ENCODE measurements at regions not wholly inside any gene's neighbourhood (a gene's known extent, or its start where the extent isn't known, plus 50 kb on each side); places are given as distances from the start of the nearest gene placed in this dataset.
"Not testable (repeated sequence)": the region's sequence is repeated elsewhere in the genome, so short reads cannot be mapped to it uniquely, and the experiment has no call there.

GRCh38 chr5:74400067-74400466 is 240.5 kb downstream of the ENC1 start:
- no peak for DNase-seq

GRCh38 chr5:74396913-74397622 is 243.5 kb downstream of the ENC1 start:
- DNase-seq = peak; percentile 46 to 64

DNA sequence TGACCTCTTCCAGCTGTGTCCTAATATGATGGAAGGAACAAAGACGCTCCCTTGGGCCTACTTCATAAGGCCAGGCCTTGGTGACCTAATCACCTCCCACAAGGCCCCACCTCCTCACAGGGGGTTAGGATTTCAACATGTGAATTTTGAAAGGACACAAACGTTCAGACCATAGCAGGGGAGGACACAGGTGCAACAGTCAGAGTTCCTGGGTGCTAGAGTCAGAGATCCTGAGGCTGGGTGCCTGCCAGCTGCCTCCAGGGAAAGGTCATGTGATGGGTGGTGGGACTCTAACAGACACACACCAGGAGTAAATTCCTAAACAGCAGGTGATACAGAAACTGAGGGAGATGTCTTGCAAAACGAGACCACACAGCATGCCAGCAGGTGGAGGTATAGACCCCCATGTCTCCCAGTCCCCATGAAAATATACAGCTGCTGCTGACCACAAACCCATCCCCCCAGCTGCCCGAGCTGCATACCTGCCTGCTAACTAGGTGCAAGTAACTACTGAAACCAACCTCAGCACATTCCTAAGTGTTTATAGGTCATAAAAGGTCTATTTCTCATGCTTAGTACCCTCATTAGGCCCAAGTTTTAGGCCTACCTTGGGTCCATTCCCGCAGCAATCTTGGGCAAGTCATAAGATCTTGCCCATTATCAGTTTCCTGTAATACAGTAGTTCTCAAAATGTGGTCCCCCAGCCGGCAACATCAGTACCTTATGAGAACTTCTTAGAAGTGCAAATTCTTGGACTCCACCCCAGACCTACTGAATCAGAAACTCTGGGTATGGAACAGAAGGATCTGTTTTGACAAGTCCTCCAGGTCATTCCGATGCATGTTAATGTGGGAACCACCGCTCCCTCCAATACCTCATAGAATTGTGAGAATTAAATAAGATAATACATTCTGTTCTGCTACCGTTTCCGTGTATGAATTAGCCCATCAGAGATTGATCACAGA is 245.3 kb downstream of the ENC1 start:
- DNase-seq = peak; percentile 70 to 78

DNA sequence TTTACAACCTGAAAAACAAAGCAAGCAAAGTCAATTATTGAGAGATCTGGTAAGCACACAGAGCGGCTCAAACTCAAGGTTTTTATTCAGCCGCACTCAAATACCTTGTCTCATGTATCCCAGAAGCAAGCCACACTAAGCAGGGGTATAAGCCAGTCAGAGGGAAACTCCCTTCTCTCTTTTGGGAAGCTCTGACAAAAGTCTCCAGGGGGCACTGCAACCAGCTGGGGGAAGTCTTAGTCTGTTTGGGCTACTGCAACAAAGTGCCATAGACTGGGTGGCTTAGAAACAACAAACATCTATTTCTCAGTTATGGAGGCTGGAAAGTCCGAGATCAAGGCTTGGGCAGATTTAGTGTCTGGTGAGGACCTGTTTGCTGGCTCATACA is 246.0 kb downstream of the ENC1 start:
- peak; percentile 32 to 50 for DNase-seq

DNA sequence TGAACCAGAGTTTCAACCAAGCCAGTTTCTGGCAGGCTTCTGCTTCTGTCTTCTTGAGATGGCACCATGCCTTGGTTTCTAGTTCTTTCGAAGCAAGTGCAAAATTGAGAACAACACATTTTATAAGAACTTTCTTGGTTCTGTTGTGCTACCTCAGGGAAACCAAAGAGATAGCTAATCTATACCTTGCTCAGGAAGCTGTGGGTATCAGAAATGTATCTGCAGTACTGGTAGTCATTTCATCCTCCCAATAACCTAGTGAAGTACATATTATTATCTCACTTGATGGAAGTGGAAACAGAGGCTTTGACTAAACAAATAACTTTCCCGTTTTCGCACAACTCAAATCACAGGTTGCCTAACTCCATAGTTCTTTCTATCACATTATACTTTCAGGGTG is 246.6 kb downstream of the ENC1 start:
- DNase-seq = no peak

DNA sequence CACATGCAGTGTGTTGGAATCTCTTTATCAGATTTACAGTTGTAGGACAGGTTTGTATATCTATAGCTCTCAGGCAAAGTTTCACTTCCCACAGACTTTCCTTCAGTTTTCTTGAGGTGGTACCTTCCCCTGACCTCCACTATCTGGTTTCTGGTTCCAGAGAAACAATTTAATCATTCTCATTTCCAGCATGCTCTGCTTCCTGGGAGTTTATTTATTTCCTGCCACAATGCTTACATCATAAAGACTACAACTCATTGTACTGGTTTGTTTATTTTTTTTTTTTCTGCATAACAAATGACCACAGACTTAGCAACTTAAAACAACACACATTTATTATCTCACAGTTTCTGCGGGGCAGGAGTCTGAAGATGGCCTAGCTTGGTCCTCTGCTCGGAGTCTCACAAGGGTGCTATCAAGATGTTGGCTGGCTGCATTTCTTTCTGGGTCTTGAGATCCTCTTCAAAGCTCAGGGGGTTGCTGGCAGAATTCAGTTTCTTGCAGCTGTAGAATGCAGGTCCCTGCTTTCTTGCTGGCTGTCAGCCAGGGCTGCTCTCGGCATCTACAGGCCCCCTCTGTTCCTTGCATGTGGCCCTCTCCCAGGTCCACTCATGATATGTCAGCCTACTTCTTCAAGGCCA is 247.7 kb downstream of the ENC1 start:
- DNase-seq = no peak

DNA sequence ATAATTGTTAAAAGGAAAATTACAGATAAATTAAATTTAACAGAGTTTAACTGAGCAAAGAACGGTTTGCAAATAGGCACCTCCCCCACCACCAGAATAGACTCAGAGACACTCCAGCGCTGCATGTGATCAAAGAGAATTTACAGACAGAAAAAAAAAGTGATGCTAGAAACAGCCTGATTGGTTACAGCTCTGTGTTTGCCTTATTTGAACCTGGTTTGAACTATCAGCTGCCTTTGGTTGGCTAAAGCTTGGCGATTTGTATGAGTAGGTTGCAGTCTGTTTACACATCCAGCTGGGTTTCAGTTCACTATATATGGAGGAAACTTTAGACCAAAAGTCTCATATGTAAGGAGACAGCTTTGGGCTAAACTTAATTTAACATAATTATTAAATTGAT is 249.1 kb downstream of the ENC1 start:
- DNase-seq = peak in 1 of 2 experiments; percentile 39

- DNase-seq = no peak
Observed at GRCh38 chr5:74390822-74391221, 249.7 kb downstream of the ENC1 start.

- DNase-seq = no peak
Observed at GRCh38 chr5:74390306-74390637, 250.3 kb downstream of the ENC1 start.

DNA sequence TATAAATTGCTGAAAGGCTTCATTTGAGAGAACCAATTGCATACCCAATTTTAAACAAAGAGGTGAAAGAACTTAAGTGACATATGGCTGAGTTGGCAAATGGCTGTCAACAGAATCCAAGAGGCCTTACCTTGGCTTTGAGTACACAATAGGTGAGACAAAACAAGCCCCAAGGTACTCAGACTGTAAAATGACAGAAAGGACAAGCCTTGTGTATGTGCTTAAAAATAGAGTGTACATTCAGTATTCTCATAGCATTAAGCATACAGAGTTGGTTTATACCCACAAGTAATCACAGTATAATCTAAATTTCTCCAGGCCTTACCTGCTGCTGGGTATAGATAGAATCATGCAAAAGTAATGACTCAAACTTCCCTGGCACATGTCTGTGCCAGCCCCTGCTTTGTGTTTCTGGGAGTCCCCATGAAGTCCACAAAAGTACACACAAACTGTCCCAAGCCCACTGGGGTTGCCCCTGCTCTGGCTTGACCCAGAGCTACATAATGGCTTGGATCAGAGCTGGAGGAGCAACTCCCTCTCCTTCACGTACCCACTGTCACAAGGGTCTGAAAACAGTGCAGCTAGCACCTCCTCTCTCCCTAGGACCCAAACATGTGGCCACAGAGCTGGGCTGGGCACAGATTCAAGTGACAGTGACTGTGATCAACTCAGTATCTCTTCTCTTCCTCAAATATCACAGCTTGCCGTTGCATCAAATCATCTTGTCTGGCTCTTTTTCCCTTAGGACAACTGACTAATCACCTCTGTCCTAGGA is 250.8 kb downstream of the ENC1 start:
- no peak for DNase-seq

DNA sequence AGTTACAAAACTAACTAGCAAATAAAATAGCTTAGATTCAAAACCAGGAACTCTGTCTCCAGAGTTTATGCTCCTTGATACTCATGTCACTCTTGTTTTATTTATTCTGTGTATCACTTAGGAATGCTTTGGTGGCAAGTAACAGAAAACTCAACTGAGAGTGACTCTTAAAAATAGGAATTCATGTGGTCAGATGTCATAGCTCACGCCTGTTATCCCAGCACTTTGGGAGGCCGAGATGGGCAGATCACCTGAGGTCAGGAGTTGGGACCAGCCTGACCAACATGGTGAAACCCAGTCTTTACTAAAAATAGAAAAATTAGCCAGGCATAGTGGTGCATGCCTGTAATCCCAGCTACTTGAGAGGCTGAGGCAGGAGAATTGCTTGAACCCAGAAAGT is 252.1 kb downstream of the ENC1 start:
- DNase-seq = not testable (repeated sequence)

- no peak for DNase-seq
Observed at GRCh38 chr5:74386571-74387334, 253.8 kb downstream of the ENC1 start.

DNA sequence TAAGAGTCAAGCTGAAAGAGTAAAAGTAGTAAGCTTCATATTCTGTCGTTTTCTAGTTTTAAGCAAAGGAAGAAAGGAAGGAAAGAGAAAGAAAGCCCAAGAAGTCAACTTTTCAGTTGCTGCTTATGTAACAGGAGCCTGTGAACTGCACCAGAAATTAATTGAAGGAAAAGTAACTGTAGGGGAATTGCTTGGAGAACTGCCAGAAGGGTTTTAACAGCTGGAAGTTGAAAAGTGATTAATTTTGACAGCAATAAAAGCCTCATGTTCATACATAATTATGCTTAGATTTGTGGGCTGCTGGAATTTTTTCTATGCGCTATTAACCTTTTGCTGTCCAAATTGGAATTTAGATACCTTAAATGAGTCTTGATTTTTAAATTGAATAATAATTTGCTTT is 255.7 kb downstream of the ENC1 start:
- DNase-seq = no peak

DNA sequence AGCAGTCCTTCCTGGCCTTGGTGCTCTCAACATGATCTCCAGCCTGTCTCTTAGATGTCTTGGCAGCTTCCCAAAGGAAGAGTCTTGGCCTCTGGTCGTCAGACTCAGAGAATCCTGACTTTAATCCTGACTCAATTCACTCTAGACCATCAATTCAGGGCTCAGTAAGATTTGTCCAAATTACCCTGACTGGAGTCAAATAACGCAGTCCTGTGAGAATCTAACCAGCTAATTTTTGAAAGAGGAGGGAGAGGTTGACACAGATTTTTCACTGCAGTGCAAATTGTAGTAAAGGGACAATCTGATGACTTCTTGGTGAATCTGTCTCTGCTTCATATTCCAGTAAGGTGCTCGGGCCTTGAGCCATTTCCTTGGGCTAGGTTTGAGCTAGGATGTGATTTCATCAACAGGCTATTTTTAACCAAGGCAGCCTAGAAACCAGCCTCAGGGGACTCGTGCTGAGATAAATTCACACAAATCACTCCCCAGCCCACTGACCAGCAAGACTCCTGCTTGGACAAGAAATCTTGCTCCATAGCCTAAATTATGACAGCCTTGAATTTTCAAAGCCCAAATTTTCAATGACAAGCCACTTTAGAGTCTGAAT is 257.4 kb downstream of the ENC1 start:
- DNase-seq = no peak

GRCh38 chr5:74382123-74382855 is 258.2 kb downstream of the ENC1 start:
- DNase-seq = no peak

- no peak for DNase-seq
Observed at GRCh38 chr5:74380193-74380592, 260.3 kb downstream of the ENC1 start.

DNA sequence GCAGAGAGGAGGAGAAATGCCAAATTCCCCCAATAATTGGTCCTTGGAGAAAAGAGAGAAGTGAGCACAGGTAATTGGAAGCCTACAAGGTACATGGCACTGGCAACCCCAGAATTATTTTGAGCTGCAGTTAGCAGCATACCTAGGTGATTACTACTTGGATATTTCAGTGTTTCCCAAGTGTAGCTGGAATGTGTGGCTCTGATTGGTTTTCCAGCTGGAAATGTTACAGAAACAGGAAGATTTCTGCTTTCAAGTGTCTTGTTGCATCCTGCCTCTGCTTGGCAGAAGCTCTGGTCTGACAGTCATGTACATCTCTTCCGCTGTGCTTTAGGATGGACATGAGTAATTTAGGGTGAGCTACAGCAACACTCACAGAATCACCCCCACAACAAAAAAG is 262.1 kb downstream of the ENC1 start:
- DNase-seq = no peak

DNA sequence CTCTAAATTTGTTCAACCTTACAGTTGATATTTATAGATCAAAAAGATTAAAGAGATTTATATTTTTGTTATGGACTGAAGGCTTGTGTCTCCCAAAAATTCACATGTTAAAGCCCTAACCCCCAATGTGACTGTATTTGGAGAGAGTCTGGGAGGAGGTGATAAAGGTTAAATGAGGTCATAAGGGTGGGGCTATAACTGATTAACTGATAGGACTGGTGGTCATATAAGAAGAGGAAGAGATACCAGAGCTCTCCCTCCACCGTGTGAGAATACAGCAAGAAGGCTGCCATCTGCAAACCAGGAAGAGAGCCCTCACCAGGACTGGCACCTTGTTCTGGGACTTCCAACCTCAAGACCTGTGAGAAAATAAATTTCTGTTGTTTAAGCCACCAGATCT is 264.3 kb downstream of the ENC1 start:
- no peak for DNase-seq

- DNase-seq = no peak
Observed at GRCh38 chr5:74375271-74375670, 265.3 kb downstream of the ENC1 start.

GRCh38 chr5:74374656-74375055 is 265.9 kb downstream of the ENC1 start:
- no peak for DNase-seq

- no peak for DNase-seq
Observed at GRCh38 chr5:74373076-74373475, 267.5 kb downstream of the ENC1 start.
